NCI-H128 (cell line): ENCODE measurements at regions not wholly inside any gene's neighbourhood (a gene's known extent, or its start where the extent isn't known, plus 50 kb on each side); places are given as distances from the start of the nearest gene placed in this dataset.

ENCODE experiments used
- DNase-seq: peaks from one replicate; lab custom pipeline; 2025; ENCODE audit not compliant: unreplicated experiment; lab: John Stamatoyannopoulos, UW

DNA sequence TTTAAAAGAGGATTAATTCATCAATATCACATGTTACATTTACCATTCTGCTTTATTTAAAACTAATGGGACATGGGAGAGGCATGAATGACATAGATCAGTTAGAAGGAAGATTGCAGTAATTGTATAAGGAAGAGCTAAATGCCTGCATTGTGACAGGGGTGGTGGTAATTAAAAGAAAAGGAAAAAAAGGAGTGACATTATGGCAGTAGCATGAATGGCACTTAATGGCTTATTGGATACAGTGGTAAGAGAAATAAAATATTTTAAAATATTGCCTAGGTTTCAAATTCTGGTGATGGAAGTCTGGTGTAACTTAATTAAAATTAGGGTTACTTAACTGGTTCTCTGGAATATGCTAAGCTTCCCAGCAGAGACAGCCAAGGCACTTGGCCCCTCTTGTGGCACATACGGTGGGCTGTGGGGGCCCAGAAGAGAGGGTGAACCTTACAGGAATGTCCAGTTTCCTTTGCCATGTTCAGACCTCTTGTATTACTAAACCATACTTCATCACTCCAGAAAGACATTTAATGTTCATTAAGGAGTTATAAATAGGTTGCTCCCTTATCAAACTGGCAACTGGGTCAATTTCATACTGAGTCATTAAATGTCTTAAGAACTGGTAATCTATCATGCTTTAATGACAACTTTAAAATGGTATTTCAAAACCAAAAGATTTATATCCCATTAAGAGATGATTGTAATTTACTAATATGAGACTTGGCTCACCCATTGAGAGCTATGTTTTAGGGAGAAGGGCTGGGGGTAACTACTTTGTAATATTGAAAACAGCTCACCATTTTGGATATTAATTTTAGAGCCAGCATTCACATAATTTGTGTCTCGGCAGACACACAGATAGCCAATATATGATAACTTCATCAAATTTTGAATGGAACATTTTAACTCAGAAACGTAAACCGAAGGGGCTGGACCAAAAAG is 798.9 kb upstream of the PIK3C3 start:
- no peak for DNase-seq

DNA sequence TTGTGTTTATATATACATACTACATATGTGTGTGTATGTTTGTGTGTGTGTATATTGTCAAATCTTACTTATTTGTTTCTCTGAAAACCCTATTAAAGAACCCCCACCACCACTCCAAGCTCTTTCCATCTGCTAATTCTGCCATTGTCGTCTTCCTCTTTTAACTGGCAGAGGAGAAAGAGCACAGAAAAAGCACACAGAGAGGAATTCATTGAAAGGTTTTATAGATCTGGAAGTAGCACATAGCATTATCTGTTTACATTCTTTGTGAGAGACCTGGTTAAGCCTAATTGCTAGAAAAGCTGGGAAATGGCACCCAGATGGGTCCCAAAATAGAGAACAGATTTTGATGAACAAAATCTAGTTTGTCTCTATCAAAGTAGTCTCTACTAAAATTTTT is 800.0 kb upstream of the PIK3C3 start:
- DNase-seq, result no peak

DNA sequence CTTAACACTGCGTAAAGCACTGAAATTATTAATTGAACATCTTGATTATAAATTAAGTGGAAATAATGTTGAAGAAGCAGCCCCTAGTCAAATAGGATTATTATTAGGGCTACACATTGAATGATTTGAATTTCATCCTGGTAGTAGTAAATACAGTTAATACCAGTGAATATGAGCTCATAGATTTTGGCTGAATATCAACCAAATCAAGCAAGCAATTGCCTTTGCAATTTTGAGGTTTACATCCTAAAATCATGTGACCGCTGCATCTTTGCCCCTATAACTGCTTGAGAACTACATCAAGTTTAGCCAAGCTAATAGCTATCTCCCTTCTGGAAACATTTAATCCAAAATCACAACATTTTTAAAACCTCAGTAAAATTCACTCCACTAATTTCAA is 801.2 kb upstream of the PIK3C3 start:
- no peak for DNase-seq

DNA sequence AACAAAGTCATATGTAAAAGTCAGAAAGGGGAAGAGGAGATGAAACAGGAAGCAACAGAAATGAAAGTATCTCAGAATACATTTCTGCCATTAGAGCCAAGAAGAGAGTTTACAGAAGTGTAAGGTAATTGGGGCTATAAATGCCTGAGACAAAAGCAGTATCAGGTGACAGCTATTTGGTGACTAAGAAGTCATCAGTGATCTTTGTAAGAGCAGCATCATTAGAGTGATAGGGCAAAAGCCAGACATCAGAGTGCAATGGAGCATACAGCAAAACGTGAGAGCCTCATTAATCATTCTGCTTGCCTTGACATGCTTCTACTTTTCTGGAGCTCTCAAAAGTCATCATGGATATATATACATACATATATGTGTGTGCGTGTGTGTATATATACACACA is 804.7 kb upstream of the PIK3C3 start:
- no peak for DNase-seq

DNA sequence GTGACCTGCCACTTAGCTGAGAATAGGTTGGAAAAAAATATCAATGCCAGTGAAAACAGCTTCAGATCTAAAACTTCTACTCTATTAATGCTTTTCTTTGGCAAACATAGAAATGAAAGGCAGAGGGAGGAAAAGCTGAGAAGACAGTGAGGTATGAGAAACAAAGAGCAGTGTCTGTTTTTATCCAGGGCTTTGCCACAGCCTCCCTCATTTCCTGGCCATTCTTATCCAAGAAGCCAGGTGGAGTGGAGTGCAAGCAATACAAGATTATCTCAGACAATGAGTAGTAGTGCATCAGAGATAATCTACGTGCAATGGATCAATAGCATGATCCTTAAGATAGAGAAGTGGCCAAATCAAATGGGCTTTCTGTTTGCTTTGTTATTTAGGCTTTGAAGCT is 808.7 kb upstream of the PIK3C3 start:
- DNase-seq, result no peak

DNA sequence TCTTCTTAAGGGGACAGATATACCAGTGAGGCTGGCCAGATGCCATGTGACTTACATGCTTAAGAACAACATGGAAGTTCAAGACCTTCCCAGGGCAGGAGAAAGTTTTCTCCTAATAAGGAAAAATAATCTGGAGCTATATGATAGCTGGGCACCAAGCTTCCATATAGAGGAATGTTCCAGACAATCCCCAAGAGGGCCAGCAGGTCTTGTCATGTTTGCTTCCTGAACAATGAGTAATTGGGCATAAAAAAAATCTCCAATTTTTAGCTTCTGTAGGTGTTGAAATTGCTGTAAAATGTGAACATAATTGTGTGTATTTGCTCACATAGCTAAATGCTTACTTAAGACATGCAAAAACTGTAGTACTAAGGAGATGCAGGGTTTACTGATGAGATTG is 809.5 kb upstream of the PIK3C3 start:
- no peak for DNase-seq

DNA sequence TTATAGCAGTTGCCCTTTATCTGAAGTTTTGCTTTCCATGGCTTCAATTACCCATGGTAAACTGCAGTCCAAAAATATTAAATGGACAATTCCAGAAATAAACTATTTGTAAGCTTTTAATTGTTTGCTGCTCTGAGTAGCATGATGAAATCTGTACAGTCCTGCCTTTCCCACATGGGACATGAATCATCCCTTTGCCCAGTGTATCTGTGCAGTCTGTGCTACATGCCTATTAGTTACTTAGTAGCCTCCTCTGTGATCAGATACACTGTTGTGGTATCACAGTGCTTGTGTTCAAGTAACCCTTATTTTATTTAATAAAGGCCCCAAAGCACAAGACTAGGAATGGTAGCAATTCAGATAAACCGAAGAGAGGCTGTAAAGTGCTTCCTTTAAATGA is 810.6 kb upstream of the PIK3C3 start:
- DNase-seq, result no peak

DNA sequence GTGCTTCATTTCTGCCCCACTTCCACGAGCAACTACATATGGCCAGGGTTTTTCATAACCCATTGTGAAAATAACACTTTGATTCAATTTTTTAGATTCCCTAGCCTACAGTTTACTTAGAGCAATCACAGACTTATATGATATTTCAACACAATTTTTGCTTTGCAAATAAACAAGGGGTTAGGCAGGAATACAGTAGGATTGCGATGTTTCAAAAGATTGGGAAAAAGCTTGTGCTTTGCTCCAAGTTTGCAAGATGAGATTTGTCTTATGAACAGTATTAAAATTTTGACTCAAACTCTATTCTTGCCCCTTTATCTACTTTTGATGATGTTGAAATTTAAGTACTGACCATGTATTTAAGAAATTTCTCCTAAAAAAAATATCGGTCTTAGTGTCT is 814.5 kb upstream of the PIK3C3 start:
- no peak for DNase-seq

DNA sequence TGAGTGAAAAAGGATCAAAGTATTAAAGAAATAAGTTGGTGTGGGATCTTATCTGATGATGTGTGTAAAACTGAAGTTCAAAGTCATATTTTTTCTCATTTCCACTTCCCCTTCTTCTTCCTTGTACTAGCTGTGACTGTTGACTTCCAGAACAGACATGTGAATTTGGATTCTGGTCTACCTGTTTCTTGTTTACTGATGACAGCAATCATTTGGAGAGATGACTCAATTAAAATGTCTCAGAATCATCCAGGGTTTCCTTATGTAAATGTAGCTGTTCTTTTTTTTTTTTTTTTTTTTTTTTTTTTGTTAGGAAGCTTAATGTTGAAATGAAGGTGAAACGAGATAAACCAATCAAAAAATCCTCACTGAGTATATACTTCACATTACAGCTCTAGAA is 819.9 kb upstream of the PIK3C3 start:
- DNase-seq, result no peak

DNA sequence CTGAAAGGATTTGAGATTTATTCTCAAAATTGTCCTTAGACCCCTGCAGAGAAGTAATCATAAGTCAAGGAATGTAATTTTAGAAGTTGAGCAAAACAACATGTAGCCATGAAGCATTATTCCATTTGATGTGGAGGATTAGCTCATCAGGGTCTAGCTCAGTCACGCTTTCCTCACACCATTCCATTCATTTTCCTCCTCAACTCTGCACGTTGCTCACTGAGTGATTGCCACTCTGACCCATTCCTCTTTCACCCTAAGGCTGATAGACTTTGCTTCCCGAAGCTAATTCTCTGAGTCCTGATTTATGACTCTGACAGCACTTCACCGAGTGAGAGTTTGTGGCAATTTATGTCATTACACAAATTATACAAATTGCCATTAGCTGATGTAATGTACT is 820.6 kb upstream of the PIK3C3 start:
- no peak for DNase-seq

DNA sequence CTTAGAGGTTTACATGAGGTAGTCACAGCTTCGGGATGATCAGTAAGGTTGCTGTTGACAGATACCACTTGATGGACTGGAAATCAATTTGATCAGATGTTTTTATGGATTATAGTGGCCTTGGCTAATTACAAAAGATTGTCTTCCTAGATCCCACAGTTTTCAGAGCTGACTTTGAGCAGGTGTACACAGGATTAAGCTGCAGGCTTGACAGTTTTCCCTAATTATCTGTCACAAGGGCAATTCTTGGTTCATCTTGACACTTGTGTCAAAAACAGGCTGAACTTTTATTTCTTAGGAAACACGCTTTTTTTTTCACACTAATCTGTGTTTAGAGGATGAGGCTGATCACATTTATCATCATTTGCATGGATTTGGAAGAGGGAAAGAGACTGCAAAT is 824.0 kb upstream of the PIK3C3 start:
- no peak for DNase-seq

DNA sequence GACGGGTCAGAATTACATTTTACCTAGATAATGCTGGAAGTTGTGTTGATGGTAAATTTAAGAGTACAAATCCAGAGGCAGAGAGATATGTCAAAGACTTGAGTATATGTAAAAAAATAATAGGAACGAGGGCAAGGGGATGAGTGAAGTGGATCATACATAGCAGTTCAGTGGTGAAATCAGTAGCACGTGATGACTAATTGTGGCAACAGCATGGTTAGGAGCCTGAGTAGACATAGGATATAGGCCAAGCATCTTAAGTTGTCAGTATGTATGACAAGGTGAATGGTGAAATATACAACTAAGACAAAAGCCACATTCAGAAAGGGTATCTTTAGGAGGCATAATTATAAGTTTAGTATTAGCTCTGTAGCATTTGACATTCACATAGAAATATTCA is 826.5 kb upstream of the PIK3C3 start:
- DNase-seq, result no peak

DNA sequence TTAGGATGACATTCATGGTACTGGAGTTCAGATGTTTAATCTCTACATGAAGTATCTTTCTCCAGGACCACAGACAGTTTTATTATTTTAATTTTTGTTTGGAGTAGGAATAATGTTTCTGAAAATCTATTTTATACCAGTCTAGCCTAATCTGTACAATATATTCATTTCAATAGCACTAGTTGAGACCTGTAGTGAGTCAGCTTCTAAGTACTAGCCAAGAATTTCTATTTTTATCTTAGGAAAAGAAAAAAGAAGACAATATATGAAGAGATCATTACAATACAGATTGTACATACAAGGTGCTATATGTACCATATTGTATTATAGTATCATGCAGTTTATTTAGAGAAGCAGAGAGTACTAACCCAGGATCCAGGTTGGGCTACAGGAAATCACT is 826.9 kb upstream of the PIK3C3 start:
- DNase-seq, result no peak

DNA sequence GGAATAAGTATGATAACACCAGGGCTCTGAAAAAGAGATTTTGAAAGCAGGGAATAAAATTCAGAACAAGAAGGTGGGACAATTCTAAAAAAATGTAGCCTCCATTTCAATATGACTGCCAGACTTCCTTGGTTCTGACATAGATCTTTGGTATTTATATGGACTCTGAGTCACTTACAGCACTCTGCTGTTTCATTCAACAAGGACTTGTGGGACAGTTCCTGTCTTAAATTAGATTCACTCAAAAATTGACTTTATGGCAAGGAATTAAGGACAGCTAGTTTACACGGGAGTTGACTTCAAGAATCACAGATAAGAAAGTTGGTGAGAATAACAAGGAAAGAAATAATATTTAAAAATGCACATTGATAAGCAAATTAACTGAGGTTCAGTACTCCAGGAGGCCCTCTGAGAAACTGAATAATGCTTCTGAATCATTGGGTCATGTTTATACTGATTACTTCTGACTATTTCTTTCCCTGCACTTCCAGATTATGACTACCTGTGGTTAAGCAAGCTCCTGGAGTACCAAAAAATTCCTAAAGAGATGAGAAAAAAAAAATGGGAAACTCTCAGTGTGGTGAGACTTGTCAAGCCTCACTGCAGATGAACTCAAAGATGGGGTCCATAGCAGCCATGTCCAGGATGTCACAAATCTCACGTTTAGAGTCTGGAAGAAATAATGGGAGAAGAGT is 828.3 kb upstream of the PIK3C3 start:
- DNase-seq, result no peak

DNA sequence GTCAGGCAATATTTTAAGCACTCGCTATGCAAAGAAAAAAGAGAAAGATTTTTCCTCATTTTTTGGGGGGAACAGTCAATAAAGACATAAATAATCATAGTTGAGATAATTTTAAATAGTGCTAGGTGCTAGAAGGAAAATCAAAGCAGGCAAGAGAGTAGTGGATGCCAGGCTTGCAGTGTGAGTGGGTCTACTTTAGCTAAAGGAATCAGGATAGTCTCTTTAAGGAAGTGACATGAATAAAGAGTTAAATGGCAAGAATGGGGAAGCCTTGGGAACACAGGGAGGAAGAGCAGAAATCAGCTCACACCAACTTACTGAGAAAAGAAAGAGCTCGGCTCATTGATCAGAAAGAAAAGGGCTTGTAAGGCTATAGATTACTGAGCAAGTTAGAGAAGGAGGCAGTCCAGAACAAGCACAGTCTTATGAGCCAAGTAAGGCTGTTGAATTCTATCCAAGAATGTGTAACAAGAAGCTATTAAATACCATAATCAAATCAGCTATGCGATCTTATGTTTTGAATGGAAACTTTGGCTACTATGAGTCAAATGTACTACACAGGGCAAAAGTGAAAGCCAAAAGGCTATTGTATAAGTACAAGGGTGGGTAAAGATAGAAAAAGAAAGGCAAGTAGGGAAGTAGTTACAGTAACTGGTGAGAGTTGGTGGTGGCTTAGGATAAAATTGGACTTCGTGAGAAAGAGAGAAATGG is 833.8 kb upstream of the PIK3C3 start:
- DNase-seq, result no peak

DNA sequence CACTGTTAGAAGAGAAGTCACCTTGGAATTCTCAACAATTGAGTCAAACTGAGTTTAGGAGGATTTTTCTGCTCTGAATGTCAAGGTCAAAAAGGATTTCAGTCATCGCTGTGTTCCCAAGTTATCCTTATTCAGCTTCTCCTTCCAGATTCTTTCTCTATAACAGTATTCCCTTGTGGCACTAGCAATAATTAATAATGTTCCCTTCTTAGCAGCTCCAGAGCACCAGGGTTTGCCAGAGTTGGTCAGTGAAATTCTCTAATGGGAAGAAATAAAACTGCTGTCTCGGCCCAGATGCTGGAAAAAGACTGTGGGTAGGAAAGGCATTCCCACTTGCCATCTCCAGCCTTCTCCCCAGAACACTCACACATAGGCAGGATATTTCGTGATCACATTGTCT is 836.0 kb upstream of the PIK3C3 start:
- no peak for DNase-seq

DNA sequence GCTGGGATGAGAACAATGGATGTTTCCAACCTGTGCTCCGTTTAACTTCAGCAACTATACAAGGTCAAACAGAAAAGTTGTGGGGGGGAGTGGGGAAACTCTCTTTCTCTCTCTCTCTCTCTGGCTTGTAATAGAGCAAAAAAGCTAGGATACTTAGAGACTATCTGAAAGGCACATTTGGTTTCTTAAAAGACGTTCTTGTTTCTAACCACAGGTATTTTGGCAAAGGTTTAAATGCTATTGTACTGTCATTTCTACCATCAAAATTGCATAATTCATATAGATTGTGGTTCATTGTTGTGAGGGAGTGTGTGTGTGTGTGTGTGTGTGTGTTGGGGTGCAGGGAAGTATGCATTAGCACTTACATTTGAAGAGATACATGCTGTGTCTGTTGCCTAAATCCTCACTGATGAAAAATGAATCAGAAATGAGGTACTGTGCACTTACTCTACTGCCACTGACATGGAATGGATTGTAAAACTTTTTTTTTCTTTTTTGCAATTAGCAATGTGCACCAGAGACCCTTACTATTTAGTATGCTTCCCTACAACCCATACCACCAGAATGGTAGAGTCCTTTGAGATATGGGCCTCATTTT is 841.0 kb upstream of the PIK3C3 start:
- no peak for DNase-seq

DNA sequence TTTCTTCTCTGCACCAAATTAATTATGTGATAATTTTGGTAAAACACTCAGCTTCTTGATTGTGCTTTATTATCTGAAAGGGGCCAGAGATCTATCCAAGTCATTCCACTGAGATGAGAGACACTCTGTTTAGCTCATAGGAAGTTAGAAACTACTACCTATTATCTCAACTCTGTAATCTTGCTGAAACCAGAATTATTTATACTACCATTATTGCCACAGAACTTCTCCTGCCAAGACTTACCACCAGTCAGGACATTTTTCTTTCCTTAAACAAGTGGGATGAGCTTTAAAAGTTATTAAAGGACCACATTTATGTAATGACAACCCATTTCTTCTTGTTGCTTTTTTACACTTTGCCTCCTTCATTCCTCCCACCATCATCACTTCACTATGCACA is 855.6 kb upstream of the PIK3C3 start:
- no peak for DNase-seq

DNA sequence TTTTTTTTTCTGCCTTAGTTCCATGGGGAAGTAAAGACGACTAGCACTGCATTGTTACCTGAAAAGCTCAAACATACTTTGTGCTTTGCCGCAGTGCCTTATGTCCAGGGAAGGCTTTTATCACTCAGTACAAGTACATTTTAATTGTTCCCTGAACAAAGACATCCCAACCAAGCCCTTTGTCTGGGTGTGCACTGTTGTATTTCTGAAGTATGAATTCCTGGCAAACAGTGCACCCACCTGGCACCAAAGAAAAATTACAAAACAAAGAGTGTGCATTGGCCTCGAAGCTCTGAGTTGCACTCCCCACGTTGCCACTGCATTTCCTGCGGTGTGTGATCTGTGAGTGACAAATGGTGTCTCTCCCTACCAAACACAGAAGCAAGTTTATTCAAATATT is 858.5 kb upstream of the PIK3C3 start:
- DNase-seq, result peak; percentile 56

DNA sequence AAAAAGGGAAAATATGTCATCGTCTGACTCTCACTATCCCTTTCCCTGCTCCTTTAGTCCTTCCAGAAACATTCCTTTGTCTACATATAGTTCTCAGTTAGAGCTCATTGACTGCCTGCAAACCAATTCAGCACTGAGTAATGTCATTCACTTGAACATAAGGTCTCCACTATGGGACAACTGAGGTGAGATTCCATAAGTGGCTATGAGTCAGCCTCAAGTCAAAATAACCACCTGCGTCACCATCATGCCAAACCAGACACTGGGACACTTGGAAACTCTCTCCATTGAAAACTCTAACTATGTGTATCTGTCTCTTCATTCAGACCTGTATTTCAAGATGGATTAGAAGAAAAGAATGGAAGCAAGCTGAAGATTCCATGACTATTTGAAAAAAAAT is 878.0 kb upstream of the PIK3C3 start:
- DNase-seq, result no peak

DNA sequence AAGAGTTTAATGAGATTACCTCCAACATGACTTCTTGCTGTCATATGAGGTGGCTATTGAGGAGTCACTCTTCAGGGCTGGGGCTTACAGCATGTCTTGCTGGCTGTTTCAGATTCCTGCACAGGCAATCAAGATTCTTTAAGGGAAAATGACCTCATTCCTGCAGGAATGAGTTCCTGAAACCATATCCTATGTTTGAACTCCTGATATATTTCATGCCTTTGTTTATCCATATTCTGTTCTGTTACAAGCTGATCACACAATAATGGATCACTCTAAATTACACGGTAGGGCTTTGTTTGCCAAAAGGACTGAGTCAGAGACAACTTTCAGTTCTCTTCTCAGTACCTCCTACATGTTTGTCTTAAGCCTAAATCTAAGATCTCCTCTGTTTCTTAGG is 879.8 kb upstream of the PIK3C3 start:
- no peak for DNase-seq
